Stimulated activated naive CD8-positive, alpha-beta T cell treated with anti-CD3 and anti-CD28 coated beads, Interleukin-15, amount 100 ng/mL, for 72 hours (primary cell): ENCODE measurements at regions not wholly inside any gene's neighbourhood (a gene's known extent, or its start where the extent isn't known, plus 50 kb on each side); places are given as distances from the start of the nearest gene placed in this dataset.
A peak's percentile ranks its signal among the peaks of the same experiment; 100 is the strongest.

Experiments used
- ATAC-seq: fragments of 150-1000 bp; cut with Tn5 transposase; 2 replicates; pipeline ENCODE4 v1.10.0; 2021; ENCODE audit warnings: mild to moderate bottlenecking, moderate library complexity
- DNase-seq, 2 donors: peaks; one replicate each; pipeline ENCODE4 v3.0.0; 2021 to 2022
- H3K27ac Mint-ChIP-seq, 2 donors: one replicate each; pipeline ENCODE4 v1.8.0; 2022; ENCODE audit warnings: mild to moderate bottlenecking in 2 of 2, mixed read lengths in 2 of 2, moderate library complexity in 2 of 2
- H3K27me3 Mint-ChIP-seq: one replicate; pipeline ENCODE4 v1.8.0; 2022; ENCODE audit warnings: mixed read lengths
- H3K4me1 Mint-ChIP-seq: one replicate; pipeline ENCODE4 v1.8.0; 2022; ENCODE audit warnings: mild to moderate bottlenecking, mixed read lengths
- H3K4me3 Mint-ChIP-seq, 2 donors: one replicate each; pipeline ENCODE4 v1.8.0; 2022; ENCODE audit warnings: mild to moderate bottlenecking in 2 of 2, mixed read lengths in 2 of 2, moderate library complexity in 1 of 2
- H3K9me3 Mint-ChIP-seq, 2 donors: one replicate each; pipeline ENCODE4 v1.8.0; 2022; ENCODE audit warnings: mixed read lengths in 2 of 2

GRCh38 chr7:128145191-128145590, 95.9 kb upstream of the LEP start:
- Mint-ChIP-seq H3K4me1 (no peaks in the 10 kb centered on the region), H3K9me3 (peaks cover 0 to 4% of the 10 kb centered on the region in 2 donors), H3K27ac (no peak overlapping the region), H3K27me3 (peaks cover 16% of the 10 kb centered on the region), H3K4me3 (no peak overlapping the region)
- ATAC-seq (no peak), DNase-seq (no peak)

GRCh38 chr7:128146052-128146451, 95.0 kb upstream of the LEP start:
- Mint-ChIP-seq H3K4me3 (no peak overlapping the region), H3K27ac (no peak overlapping the region), H3K4me1 (no peaks in the 10 kb centered on the region), H3K27me3 (peaks cover 22% of the 10 kb centered on the region), H3K9me3 (peaks cover 0 to 4% of the 10 kb centered on the region in 2 donors)
- ATAC-seq (no peak), DNase-seq (no peak)

- Mint-ChIP-seq H3K4me1 (no peaks in the 10 kb centered on the region), H3K4me3 (no peak overlapping the region), H3K27ac (no peak overlapping the region), H3K9me3 (no peaks in the 10 kb centered on the region), H3K27me3 (peaks cover 27% of the 10 kb centered on the region)
- ATAC-seq (no peak), DNase-seq (no peak)
These were observed 92.4 kb upstream of the LEP start for GRCh38 chr7:128148676-128149075.

- no peak overlapping the region for H3K4me3 Mint-ChIP-seq
- ATAC-seq: no peak
- no peak overlapping the region for H3K27ac Mint-ChIP-seq
- no peak for DNase-seq
- H3K4me1 Mint-ChIP-seq: no peaks in the 10 kb centered on the region
- peaks cover 27% of the 10 kb centered on the region for H3K27me3 Mint-ChIP-seq
- no peaks in the 10 kb centered on the region for H3K9me3 Mint-ChIP-seq
These were observed 90.7 kb upstream of the LEP start for GRCh38 chr7:128150223-128150865.

GRCh38 chr7:128151635-128152034, 89.4 kb upstream of the LEP start:
- Mint-ChIP-seq H3K9me3 (no peaks in the 10 kb centered on the region), H3K4me3 (no peak overlapping the region), H3K27me3 (peaks cover 27% of the 10 kb centered on the region), H3K4me1 (no peaks in the 10 kb centered on the region), H3K27ac (no peak overlapping the region)
- DNase-seq (no peak), ATAC-seq (no peak)

GRCh38 chr7:128152721-128153120, 88.4 kb upstream of the LEP start:
- H3K4me1 Mint-ChIP-seq: no peaks in the 10 kb centered on the region
- DNase-seq: no peak
- no peaks in the 10 kb centered on the region for H3K9me3 Mint-ChIP-seq
- ATAC-seq: no peak
- no peak overlapping the region for H3K27ac Mint-ChIP-seq
- H3K27me3 Mint-ChIP-seq: peaks cover 27% of the 10 kb centered on the region
- no peak overlapping the region for H3K4me3 Mint-ChIP-seq

GRCh38 chr7:128153436-128153835, 87.6 kb upstream of the LEP start:
- no peaks in the 10 kb centered on the region for H3K4me1 Mint-ChIP-seq
- H3K27me3 Mint-ChIP-seq: peaks cover 34% of the 10 kb centered on the region
- H3K4me3 Mint-ChIP-seq: no peak overlapping the region
- no peak for ATAC-seq
- no peaks in the 10 kb centered on the region for H3K9me3 Mint-ChIP-seq
- no peak overlapping the region for H3K27ac Mint-ChIP-seq
- no peak for DNase-seq

GRCh38 chr7:128154504-128154903, 86.6 kb upstream of the LEP start:
- Mint-ChIP-seq H3K4me1 (no peaks in the 10 kb centered on the region), H3K9me3 (no peaks in the 10 kb centered on the region), H3K27me3 (peaks cover 30% of the 10 kb centered on the region), H3K27ac (no peak overlapping the region), H3K4me3 (no peak overlapping the region)
- DNase-seq: no peak
- ATAC-seq: no peak

GRCh38 chr7:128155100-128155740, 85.9 kb upstream of the LEP start:
- no peak for DNase-seq
- ATAC-seq: no peak
- Mint-ChIP-seq H3K9me3 (no peaks in the 10 kb centered on the region), H3K27me3 (peaks cover 22% of the 10 kb centered on the region), H3K4me3 (no peak overlapping the region), H3K27ac (no peak overlapping the region), H3K4me1 (no peaks in the 10 kb centered on the region)

GRCh38 chr7:128157906-128158305, 83.2 kb upstream of the LEP start:
- DNase-seq: no peak
- no peak overlapping the region for H3K4me3 Mint-ChIP-seq
- H3K4me1 Mint-ChIP-seq: no peaks in the 10 kb centered on the region
- no peak for ATAC-seq
- no peak overlapping the region for H3K27ac Mint-ChIP-seq
- peaks cover 21% of the 10 kb centered on the region for H3K27me3 Mint-ChIP-seq
- H3K9me3 Mint-ChIP-seq: no peaks in the 10 kb centered on the region

GRCh38 chr7:128158370-128158769, 82.7 kb upstream of the LEP start:
- DNase-seq: no peak
- Mint-ChIP-seq H3K4me3 (no peak overlapping the region), H3K27ac (no peak overlapping the region), H3K4me1 (no peaks in the 10 kb centered on the region), H3K27me3 (peaks cover 24% of the 10 kb centered on the region), H3K9me3 (no peaks in the 10 kb centered on the region)
- no peak for ATAC-seq

GRCh38 chr7:128160296-128160695, 80.8 kb upstream of the LEP start:
- Mint-ChIP-seq H3K4me1 (no peaks in the 10 kb centered on the region), H3K27me3 (peaks cover 30% of the 10 kb centered on the region), H3K4me3 (no peak overlapping the region), H3K9me3 (no peaks in the 10 kb centered on the region), H3K27ac (peak overlapping the region in 1 of 2 donors; percentile 23)
- ATAC-seq (no peak), DNase-seq (no peak)

- Mint-ChIP-seq H3K27me3 (peaks cover 43% of the 10 kb centered on the region), H3K4me3 (no peak overlapping the region), H3K9me3 (no peaks in the 10 kb centered on the region), H3K4me1 (peaks cover 3% of the 10 kb centered on the region), H3K27ac (no peak overlapping the region)
- DNase-seq: no peak
- ATAC-seq: no peak
These were observed 79.5 kb upstream of the LEP start for GRCh38 chr7:128161466-128162125.

- Mint-ChIP-seq H3K27ac (no peak overlapping the region), H3K9me3 (no peaks in the 10 kb centered on the region), H3K4me1 (peaks cover 14% of the 10 kb centered on the region), H3K27me3 (peaks cover 54% of the 10 kb centered on the region), H3K4me3 (no peak overlapping the region)
- ATAC-seq (no peak), DNase-seq (no peak)
These were observed 78.4 kb upstream of the LEP start for GRCh38 chr7:128162666-128163065.

GRCh38 chr7:128163473-128163872, 77.6 kb upstream of the LEP start:
- Mint-ChIP-seq H3K4me1 (peaks cover 22% of the 10 kb centered on the region), H3K9me3 (no peaks in the 10 kb centered on the region), H3K27me3 (peaks cover 55% of the 10 kb centered on the region), H3K27ac (no peak overlapping the region), H3K4me3 (no peak overlapping the region)
- DNase-seq (no peak), ATAC-seq (no peak)
